ENCODE measurements at regions not wholly inside any gene's neighbourhood (a gene's known extent, or its start where the extent isn't known, plus 50 kb on each side); places are given as distances from the start of the nearest gene placed in this dataset.
A peak's percentile ranks its signal among the peaks of the same experiment; 100 is the strongest.

DNA sequence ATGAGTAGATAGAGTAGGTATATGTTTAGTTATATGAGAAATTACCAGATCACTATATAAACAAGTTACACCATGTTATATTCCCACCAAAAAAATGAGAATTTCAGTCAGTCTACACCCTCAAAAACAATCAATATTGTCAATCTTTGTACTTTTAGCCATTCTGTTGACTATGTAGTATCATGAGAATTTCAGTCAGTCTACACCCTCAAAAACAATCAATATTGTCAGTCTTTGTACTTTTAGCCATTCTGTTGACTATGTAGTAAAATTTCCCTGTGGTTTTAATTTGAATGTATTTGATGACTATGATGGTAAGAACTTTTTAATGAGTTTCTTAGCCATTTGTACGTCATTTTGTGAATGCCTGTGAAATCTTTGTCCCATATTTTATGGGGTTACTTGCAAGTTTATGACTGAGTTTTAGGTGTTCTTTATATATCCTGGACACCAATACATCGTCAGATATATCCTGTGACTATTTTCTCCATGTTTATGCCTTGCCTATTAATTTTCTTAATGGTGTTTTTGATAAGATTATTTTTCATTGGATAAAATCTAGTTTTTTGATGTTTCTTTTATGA, 528.4 kb upstream of the SPHKAP start:
- Histone ChIP-seq H4K12ac (ENCODE audit: low read depth, low read length) (no peak overlapping the region), H2BK120ac (ENCODE audit: insufficient read depth, low read length, poor library complexity) (no peak overlapping the region), H3K4me1 (ENCODE audit: control insufficient read depth in 1 of 2, insufficient read depth in 2 of 2, low read length in 2 of 2) (no peaks in the 10 kb centered on the region), H3K23ac (ENCODE audit: low read length) (no peak overlapping the region), H3K79me2 (ENCODE audit: control insufficient read depth, insufficient read depth, low read length, poor library complexity) (no peaks in the 10 kb centered on the region), H3K4me2 (ENCODE audit: low read length) (no peak overlapping the region), H3K36me3 (ENCODE audit: control insufficient read depth in 1 of 2, insufficient read depth in 2 of 2, low read length in 2 of 2) (no peaks in the 10 kb centered on the region), H3K4ac (ENCODE audit: low read depth, low read length) (no peak overlapping the region), H2BK5ac (ENCODE audit: low read depth, low read length, poor library complexity) (no peak overlapping the region), H2BK12ac (ENCODE audit: low read length) (no peak overlapping the region), H3K27me3 (ENCODE audit: insufficient read depth, low read length) (no peaks in the 10 kb centered on the region), H3K79me1 (ENCODE audit: low read length) (no peaks in the 10 kb centered on the region), H2AK5ac (ENCODE audit: low read length) (no peak overlapping the region), H3K9ac (ENCODE audit: low read length) (no peak overlapping the region), H4K8ac (ENCODE audit: low read depth, low read length) (no peak overlapping the region), H2AFZ (ENCODE audit: insufficient read depth, low read length, poor library complexity) (no peak overlapping the region), H3K14ac (ENCODE audit: low read length) (no peak overlapping the region), H3K18ac (ENCODE audit: low read length) (no peak overlapping the region), H3K27ac (ENCODE audit: low read depth, low read length) (no peak overlapping the region), H3K9me3 (ENCODE audit: insufficient read depth, low read depth, low read length) (no peaks in the 10 kb centered on the region), H3K4me3 (ENCODE audit: low read depth, low read length) (no peak overlapping the region), H4K91ac (ENCODE audit: low read depth, low read length) (no peak overlapping the region)
- DNase-seq, result no peak
- no CpG with 5 or more reads among the region's 2 CpGs for WGBS (ENCODE audit: extremely low coverage, insufficient coverage, insufficient read length)

DNA sequence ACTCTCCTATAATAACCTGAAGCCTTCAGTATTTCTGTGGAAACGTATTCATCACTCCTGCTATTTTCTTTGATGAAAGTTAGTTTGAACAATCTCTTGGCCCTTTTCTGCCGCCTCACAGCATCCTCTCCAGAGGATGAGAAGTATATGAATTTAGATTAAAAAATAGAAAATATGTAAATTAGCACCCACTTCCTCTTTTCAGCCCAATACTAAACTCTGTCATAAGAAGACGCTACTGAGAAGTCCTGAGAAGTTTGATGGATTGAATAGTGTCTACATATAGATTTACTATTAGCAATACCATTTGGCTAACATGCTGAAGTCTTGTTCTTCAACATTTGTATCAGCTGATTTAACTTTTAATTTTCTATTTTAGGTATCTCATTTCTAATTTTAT, 526.4 kb upstream of the SPHKAP start:
- Histone ChIP-seq H3K9ac (ENCODE audit: low read length) (no peak overlapping the region), H3K18ac (ENCODE audit: low read length) (no peak overlapping the region), H4K91ac (ENCODE audit: low read depth, low read length) (no peak overlapping the region), H3K27ac (ENCODE audit: low read depth, low read length) (no peak overlapping the region), H3K4me1 (ENCODE audit: control insufficient read depth in 1 of 2, insufficient read depth in 2 of 2, low read length in 2 of 2) (no peaks in the 10 kb centered on the region), H4K12ac (ENCODE audit: low read depth, low read length) (no peak overlapping the region), H2BK120ac (ENCODE audit: insufficient read depth, low read length, poor library complexity) (no peak overlapping the region), H3K23ac (ENCODE audit: low read length) (no peak overlapping the region), H3K79me1 (ENCODE audit: low read length) (no peaks in the 10 kb centered on the region), H4K8ac (ENCODE audit: low read depth, low read length) (no peak overlapping the region), H3K36me3 (ENCODE audit: control insufficient read depth in 1 of 2, insufficient read depth in 2 of 2, low read length in 2 of 2) (no peaks in the 10 kb centered on the region), H2AFZ (ENCODE audit: insufficient read depth, low read length, poor library complexity) (no peak overlapping the region), H3K4ac (ENCODE audit: low read depth, low read length) (no peak overlapping the region), H3K4me2 (ENCODE audit: low read length) (no peak overlapping the region), H3K9me3 (ENCODE audit: insufficient read depth, low read depth, low read length) (no peaks in the 10 kb centered on the region), H3K4me3 (ENCODE audit: low read depth, low read length) (no peak overlapping the region), H2BK12ac (ENCODE audit: low read length) (no peak overlapping the region), H2AK5ac (ENCODE audit: low read length) (no peak overlapping the region), H2BK5ac (ENCODE audit: low read depth, low read length, poor library complexity) (no peak overlapping the region), H3K79me2 (ENCODE audit: control insufficient read depth, insufficient read depth, low read length, poor library complexity) (no peaks in the 10 kb centered on the region), H3K14ac (ENCODE audit: low read length) (no peak overlapping the region), H3K27me3 (ENCODE audit: insufficient read depth, low read length) (no peaks in the 10 kb centered on the region)
- DNase-seq, result no peak
- no CpG with 5 or more reads among the region's 3 CpGs for WGBS (ENCODE audit: extremely low coverage, insufficient coverage, insufficient read length)

DNA sequence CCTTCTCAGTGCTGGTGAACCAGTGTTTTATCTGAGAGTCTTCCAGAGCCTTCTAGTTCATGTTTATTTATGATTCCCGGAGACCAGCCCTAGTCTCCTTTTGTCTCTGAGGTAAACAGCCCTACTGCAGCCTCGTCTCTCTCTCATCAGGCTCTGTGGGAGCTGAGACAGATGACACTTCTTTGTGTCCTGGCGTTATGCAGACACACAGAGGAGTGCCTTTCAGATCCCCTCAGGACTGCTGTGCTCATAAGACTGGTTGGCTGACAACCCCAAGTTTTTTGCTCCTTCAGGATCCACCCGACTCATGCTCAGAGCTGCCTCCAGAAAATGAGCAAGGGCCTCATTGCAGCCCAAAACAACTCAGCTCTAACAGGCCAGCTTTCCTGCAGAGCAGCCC, 523.8 kb upstream of the SPHKAP start:
- H3K23ac ChIP-seq (ENCODE audit: low read length), result no peak overlapping the region
- H3K4me1 ChIP-seq (ENCODE audit: control insufficient read depth in 1 of 2, insufficient read depth in 2 of 2, low read length in 2 of 2), result no peaks in the 10 kb centered on the region
- H2BK5ac ChIP-seq (ENCODE audit: low read depth, low read length, poor library complexity), result no peak overlapping the region
- H3K27ac ChIP-seq (ENCODE audit: low read depth, low read length), result no peak overlapping the region
- no peak overlapping the region for H3K14ac ChIP-seq (ENCODE audit: low read length)
- H4K8ac ChIP-seq (ENCODE audit: low read depth, low read length), result no peak overlapping the region
- H2AFZ ChIP-seq (ENCODE audit: insufficient read depth, low read length, poor library complexity), result no peak overlapping the region
- no peak for DNase-seq
- no peaks in the 10 kb centered on the region for H3K9me3 ChIP-seq (ENCODE audit: insufficient read depth, low read depth, low read length)
- H2BK12ac ChIP-seq (ENCODE audit: low read length), result peak overlapping the region; percentile 37
- no peak overlapping the region for H3K9ac ChIP-seq (ENCODE audit: low read length)
- no peak overlapping the region for H3K4ac ChIP-seq (ENCODE audit: low read depth, low read length)
- no peak overlapping the region for H3K4me3 ChIP-seq (ENCODE audit: low read depth, low read length)
- no peak overlapping the region for H2BK120ac ChIP-seq (ENCODE audit: insufficient read depth, low read length, poor library complexity)
- no peak overlapping the region for H3K18ac ChIP-seq (ENCODE audit: low read length)
- H3K79me2 ChIP-seq (ENCODE audit: control insufficient read depth, insufficient read depth, low read length, poor library complexity), result no peaks in the 10 kb centered on the region
- H3K79me1 ChIP-seq (ENCODE audit: low read length), result no peaks in the 10 kb centered on the region
- WGBS (ENCODE audit: extremely low coverage, insufficient coverage, insufficient read length), result no CpG with 5 or more reads among the region's 4 CpGs
- no peak overlapping the region for H3K4me2 ChIP-seq (ENCODE audit: low read length)
- H3K36me3 ChIP-seq (ENCODE audit: control insufficient read depth in 1 of 2, insufficient read depth in 2 of 2, low read length in 2 of 2), result no peaks in the 10 kb centered on the region
- no peaks in the 10 kb centered on the region for H3K27me3 ChIP-seq (ENCODE audit: insufficient read depth, low read length)
- H4K91ac ChIP-seq (ENCODE audit: low read depth, low read length), result no peak overlapping the region
- H2AK5ac ChIP-seq (ENCODE audit: low read length), result no peak overlapping the region
- H4K12ac ChIP-seq (ENCODE audit: low read depth, low read length), result no peak overlapping the region

DNA sequence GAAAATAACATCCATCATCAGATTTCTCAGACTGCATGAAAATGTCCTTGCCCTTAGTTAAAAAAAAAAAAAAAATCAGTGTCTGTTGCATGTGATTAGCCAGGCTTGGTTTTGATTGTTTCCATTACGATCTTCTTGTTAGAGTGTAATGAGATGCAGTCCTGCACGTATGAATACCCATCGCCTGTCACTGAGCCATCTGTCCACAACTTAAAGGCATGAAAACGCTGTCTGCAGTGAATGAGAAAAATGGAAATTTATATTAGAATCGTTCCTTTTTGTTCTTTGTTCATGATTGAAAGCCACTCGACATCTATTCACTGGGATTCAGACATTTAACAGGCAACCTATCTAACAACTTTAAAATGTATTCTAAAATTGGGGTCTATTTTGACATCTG, 521.7 kb upstream of the SPHKAP start:
- H3K79me1 ChIP-seq (ENCODE audit: low read length), result no peaks in the 10 kb centered on the region
- H2AFZ ChIP-seq (ENCODE audit: insufficient read depth, low read length, poor library complexity), result no peak overlapping the region
- H4K8ac ChIP-seq (ENCODE audit: low read depth, low read length), result no peak overlapping the region
- no peak overlapping the region for H2BK120ac ChIP-seq (ENCODE audit: insufficient read depth, low read length, poor library complexity)
- H3K18ac ChIP-seq (ENCODE audit: low read length), result no peak overlapping the region
- H3K9ac ChIP-seq (ENCODE audit: low read length), result no peak overlapping the region
- no peaks in the 10 kb centered on the region for H3K36me3 ChIP-seq (ENCODE audit: control insufficient read depth in 1 of 2, insufficient read depth in 2 of 2, low read length in 2 of 2)
- H3K27me3 ChIP-seq (ENCODE audit: insufficient read depth, low read length), result no peaks in the 10 kb centered on the region
- H3K9me3 ChIP-seq (ENCODE audit: insufficient read depth, low read depth, low read length), result no peaks in the 10 kb centered on the region
- no peak overlapping the region for H3K4ac ChIP-seq (ENCODE audit: low read depth, low read length)
- H4K91ac ChIP-seq (ENCODE audit: low read depth, low read length), result no peak overlapping the region
- no peak overlapping the region for H3K27ac ChIP-seq (ENCODE audit: low read depth, low read length)
- H3K14ac ChIP-seq (ENCODE audit: low read length), result no peak overlapping the region
- H3K4me2 ChIP-seq (ENCODE audit: low read length), result no peak overlapping the region
- DNase-seq, result no peak
- H2AK5ac ChIP-seq (ENCODE audit: low read length), result no peak overlapping the region
- H4K12ac ChIP-seq (ENCODE audit: low read depth, low read length), result no peak overlapping the region
- H3K4me1 ChIP-seq (ENCODE audit: control insufficient read depth in 1 of 2, insufficient read depth in 2 of 2, low read length in 2 of 2), result no peaks in the 10 kb centered on the region
- H3K23ac ChIP-seq (ENCODE audit: low read length), result no peak overlapping the region
- no peak overlapping the region for H2BK5ac ChIP-seq (ENCODE audit: low read depth, low read length, poor library complexity)
- H3K4me3 ChIP-seq (ENCODE audit: low read depth, low read length), result no peak overlapping the region
- H2BK12ac ChIP-seq (ENCODE audit: low read length), result no peak overlapping the region
- H3K79me2 ChIP-seq (ENCODE audit: control insufficient read depth, insufficient read depth, low read length, poor library complexity), result no peaks in the 10 kb centered on the region
- WGBS (ENCODE audit: extremely low coverage, insufficient coverage, insufficient read length), result no CpG with 5 or more reads among the region's 6 CpGs

Measured in trophoblast cell (in vitro differentiated cells and primary cell).